Frontal cortex (tissue), 3 donors: ENCODE measurements at regions not wholly inside any gene's neighbourhood (a gene's known extent, or its start where the extent isn't known, plus 50 kb on each side); places are given as distances from the start of the nearest gene placed in this dataset.

Experiments used
- DNase-seq, 2 donors: peaks; one replicate each; pipeline ENCODE4 v3.0.0; 2012; ENCODE audit warnings: low spot score in 2 of 2
- FAIRE-seq: peaks from 2 replicates; lab custom pipeline; 2012; peaks lifted over from hg19 to GRCh38; lab: Jason Lieb, UNC
- donor health status: control.
- donor health status: control.
- donor health status: control.

GRCh38 chr11:97428247-97428790 is 1038.5 kb downstream of the JRKL start:
- FAIRE-seq: no peak
- no peak for DNase-seq

DNA sequence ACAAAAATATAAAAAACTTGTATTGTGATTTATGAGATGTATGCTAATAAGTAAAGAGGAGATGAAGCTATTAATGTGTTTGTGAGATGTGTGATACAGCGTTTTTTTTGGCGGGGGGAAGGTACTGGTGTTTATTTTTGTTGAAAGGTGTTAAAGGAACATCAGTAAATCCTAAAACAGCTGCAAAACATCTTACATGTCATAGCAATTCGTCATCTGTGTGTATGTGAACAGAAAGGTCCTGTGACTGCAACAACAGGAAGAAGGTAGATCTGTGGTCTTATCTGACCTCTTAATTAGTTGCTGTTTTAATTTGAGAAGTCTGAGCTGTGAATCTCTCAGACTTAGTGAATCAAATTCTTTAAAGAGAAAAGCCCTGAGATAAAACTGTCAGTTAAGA is 1041.1 kb downstream of the JRKL start:
- FAIRE-seq (no peak), DNase-seq (no peak)

GRCh38 chr11:97432926-97433325 is 1043.1 kb downstream of the JRKL start:
- FAIRE-seq: no peak
- DNase-seq: no peak

GRCh38 chr11:97445561-97445960 is 1055.7 kb downstream of the JRKL start:
- DNase-seq: no peak

GRCh38 chr11:97451441-97451840 is 1061.6 kb downstream of the JRKL start:
- DNase-seq (no peak), FAIRE-seq (no peak)

More at GRCh38 chr11:97445561-97445960, 1055.7 kb downstream of the JRKL start:
- no peak for FAIRE-seq

DNA sequence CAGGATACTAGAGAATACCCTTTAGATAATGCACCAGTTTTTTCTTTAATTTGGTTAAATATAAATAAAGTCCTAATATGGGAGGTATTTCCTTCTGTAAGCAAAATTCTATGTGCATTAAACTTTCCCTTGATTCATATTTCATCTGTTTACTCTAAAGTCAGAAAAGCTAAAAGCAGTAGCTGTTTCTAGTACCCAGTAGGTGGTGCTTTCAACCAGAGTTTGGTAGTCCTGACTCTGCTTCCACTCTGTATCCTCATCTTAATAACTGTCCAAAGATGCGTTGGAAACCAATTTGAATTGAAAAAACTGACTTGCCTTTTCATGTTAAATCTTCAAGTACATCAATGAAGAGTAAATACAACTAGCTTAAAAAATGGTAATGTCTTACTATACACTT is 1065.2 kb downstream of the JRKL start:
- no peak for FAIRE-seq
- DNase-seq: no peak

GRCh38 chr11:97460091-97460490 is 1070.3 kb downstream of the JRKL start:
- DNase-seq: no peak
- FAIRE-seq: no peak

GRCh38 chr11:97461044-97461880 is 1071.4 kb downstream of the JRKL start:
- no peak for DNase-seq
- no peak for FAIRE-seq

DNA sequence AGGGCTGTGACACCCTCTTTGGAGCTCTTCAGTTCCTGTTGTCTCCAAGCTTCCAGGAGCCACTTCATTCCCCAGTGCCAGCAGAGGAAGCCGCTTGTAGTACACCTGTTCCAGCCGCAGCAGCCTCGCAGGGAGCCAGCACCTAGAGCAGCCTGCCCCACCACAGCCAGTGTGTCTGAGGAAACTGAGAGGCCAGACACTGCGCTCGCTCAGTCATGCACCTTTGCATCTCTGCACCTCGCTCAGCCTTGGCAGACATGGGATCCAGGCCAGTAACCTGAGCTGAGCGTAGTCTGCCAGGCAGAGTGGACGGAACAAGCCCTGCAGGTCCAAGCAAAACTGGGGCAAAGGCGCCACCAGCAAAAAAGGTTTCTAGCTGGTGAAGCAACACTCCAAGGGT is 1072.1 kb downstream of the JRKL start:
- DNase-seq: no peak
- no peak for FAIRE-seq

DNA sequence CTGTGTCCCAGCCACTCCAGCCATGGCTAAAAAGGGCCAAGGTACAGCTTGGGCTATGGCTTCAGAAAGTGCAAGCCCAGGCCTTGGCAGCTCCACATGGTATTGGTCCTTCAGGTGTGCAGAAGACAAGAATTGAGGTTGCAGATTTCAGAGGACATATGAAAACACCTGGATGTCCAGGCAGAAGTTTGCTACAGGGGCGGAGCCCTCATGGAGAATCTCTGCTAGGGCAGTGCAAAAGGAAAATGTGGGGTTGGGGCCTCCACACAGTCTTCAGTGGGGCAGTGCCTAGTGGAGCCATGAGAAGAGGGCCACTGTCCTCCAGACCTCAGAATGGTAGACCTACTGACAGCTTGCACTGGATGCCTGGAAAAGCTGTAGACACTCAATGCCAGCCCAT is 1074.1 kb downstream of the JRKL start:
- FAIRE-seq (no peak), DNase-seq (no peak)

DNA sequence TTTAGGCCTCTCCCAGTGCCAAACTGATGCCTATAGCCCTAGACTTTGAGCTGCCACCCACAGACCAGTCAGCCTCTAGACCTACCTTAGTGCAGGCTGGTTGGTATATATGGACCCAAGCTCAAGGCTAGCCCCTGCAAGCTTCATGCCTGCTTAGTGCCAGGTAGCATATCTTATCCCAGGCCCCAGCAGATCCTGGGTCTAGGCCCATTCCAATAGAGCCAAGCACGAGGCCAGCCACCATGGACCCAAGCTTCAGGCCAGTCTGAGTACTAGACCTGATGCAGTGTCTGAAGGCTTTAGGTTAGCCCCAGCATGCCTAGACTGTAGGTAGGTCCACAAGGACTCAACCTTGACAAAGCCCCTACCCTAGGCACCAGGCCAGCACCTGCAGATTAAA is 1081.7 kb downstream of the JRKL start:
- FAIRE-seq: no peak
- no peak for DNase-seq

GRCh38 chr11:97487387-97487786 is 1097.6 kb downstream of the JRKL start:
- FAIRE-seq (no peak), DNase-seq (no peak)

GRCh38 chr11:97498891-97499290 is 1109.1 kb downstream of the JRKL start:
- no peak for FAIRE-seq
- DNase-seq: no peak

DNA sequence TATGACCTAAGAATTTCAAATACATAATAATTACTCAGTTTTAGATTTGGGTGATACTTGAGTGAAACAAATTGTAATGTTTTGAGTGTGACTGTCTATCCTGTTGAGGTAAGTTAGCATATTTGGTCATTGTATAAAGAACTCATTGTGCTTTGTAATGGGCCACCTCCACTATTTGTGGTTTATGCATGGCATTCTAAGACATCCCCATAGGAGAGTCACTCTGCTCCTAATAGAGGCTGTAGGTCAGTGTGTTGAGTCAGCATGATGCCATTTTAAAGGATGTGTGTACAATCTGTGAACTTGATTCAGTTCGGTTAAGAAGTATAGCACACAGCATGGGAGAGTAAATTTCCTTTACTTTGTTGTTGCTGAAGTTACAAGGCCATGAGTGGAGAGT is 1112.4 kb downstream of the JRKL start:
- FAIRE-seq: no peak
- no peak for DNase-seq

GRCh38 chr11:97506076-97506759 is 1116.4 kb downstream of the JRKL start:
- no peak for DNase-seq
- no peak for FAIRE-seq

GRCh38 chr11:97514446-97514845 is 1124.6 kb downstream of the JRKL start:
- FAIRE-seq (no peak), DNase-seq (no peak)

DNA sequence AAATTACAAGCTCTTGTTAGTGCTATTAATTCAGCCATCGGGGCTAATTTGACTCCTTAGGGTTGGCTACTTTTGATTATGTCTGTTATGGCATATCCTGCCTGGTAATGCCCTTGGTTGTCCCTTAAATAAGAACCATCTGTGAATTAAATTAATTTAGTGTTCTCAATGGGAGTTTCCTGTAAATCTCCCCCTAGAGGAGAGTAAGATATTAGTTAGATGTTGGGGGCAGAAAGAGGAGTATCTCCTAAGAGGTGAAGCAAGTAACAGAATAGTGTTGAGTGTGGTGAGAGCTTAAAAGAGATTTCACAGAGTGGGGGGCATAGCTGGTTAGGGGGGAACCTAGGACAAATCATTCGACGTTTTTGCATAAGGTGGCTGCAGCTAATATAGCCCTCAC is 1126.9 kb downstream of the JRKL start:
- no peak for DNase-seq
- FAIRE-seq: no peak

GRCh38 chr11:97525273-97525672 is 1135.5 kb downstream of the JRKL start:
- FAIRE-seq: no peak
- no peak for DNase-seq

DNA sequence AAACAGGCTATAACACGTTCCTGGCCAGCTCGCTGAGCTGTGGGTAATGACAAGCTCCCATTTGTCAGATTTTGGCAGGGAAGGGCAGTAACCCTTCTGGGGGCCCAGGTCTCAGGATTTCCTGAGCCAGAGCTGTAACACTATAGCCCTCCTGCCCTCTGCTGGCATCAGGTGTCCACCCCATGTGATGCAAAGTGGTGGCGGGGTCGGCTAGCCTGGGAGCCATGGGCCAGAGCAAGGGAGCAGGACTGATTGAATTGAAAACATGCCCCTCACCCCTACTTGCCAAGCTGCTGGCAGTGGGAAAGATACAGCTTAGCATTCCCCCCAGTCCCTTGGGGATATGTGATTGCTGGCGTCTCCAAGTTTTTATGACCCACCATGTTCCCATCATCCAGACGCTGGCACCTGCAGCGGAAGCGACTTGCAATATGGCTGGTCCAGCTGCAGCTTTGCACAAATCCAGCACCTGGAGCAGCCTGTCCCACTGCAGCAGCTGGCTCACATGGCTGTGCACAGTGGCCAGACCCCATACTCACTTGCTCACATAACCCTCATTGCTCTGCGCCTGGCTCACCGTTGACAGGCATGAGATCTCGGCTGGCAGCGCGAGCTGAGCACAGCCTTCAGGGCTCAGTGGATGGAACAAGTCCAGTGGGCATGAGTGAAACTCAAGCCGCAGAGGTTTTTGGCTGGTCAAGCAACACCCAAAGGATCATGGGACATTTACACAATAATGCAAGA is 1147.8 kb downstream of the JRKL start:
- DNase-seq: no peak
- FAIRE-seq: no peak

GRCh38 chr11:97544431-97544830 is 1154.6 kb downstream of the JRKL start:
- DNase-seq (no peak), FAIRE-seq (no peak)

DNA sequence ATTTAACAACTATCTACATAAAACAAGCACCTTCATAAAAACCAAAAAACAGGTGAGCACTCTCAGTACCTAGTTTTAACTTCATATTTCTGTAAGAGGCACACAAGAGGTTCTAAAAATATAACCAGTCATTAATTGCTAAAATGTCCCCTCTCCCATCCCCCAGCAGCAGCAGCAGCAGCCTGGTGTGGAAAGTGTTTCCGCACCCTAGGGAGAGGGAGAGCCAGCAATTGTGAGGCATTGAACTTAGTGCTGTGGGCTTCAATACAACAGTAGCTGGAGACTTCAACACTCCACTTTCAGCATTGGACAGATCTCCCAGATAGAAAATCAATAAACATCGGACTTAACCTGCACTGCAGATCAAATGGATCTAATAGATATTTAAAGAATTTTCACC is 1158.5 kb downstream of the JRKL start:
- DNase-seq (no peak), FAIRE-seq (no peak)
